ENCODE measurements at regions not wholly inside any gene's neighbourhood (a gene's known extent, or its start where the extent isn't known, plus 50 kb on each side); places are given as distances from the start of the nearest gene placed in this dataset.

- TF ChIP-seq, protein P1, sequence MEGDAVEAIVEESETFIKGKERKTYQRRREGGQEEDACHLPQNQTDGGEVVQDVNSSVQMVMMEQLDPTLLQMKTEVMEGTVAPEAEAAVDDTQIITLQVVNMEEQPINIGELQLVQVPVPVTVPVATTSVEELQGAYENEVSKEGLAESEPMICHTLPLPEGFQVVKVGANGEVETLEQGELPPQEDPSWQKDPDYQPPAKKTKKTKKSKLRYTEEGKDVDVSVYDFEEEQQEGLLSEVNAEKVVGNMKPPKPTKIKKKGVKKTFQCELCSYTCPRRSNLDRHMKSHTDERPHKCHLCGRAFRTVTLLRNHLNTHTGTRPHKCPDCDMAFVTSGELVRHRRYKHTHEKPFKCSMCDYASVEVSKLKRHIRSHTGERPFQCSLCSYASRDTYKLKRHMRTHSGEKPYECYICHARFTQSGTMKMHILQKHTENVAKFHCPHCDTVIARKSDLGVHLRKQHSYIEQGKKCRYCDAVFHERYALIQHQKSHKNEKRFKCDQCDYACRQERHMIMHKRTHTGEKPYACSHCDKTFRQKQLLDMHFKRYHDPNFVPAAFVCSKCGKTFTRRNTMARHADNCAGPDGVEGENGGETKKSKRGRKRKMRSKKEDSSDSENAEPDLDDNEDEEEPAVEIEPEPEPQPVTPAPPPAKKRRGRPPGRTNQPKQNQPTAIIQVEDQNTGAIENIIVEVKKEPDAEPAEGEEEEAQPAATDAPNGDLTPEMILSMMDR (IDR thresholded peaks at IDR 0.05; ENCODE audit: low read depth, low read length), result no peak
- no peak for TF ChIP-seq EZH2phosphoT487 (IDR thresholded peaks at IDR 0.05; ENCODE audit: low read depth)
Measured at GRCh38 chr13:106326751-106327150, 208.7 kb downstream of the EFNB2 start.

Data from OCI-LY3 (cell line).